Activated T-cell treated with anti-CD3 and anti-CD28 coated beads, Interleukin-2, amount 50 U/mL, for 48 hours (primary cell): ENCODE measurements at regions not wholly inside any gene's neighbourhood (a gene's known extent, or its start where the extent isn't known, plus 50 kb on each side); places are given as distances from the start of the nearest gene placed in this dataset.

Source experiments
- DNase-seq, 2 experiments: peaks; one replicate each; pipeline ENCODE4 v3.0.0-alpha.2; 2020

DNA sequence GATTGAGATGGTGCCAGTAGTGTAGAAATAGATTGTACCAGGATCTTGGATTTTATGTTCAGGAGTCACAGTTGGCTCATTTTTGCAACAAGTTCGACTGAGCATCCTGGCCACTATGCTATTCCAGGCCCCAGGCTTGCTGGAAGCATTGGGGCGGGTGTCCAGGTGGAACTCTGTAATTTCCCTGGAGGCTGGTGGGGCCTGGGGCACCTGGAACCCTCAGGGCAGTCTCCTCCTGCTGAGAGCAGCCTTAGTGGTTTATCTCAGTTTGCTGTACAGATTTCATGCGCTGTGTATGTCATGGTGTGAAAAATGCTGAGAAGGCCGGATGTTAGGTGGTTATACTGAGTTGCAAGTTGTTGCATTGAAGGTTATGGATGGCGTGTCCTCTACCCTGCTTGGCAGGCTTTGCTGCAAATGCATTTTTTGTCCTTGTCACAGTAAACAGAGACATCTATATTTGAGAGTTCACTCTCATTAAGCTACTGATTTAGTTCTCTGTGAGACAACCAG, 135.1 kb upstream of the MYLIP start:
- no peak for DNase-seq

- DNase-seq, result no peak
Observed at GRCh38 chr6:15990179-15990578, 138.7 kb upstream of the MYLIP start.

GRCh38 chr6:15989397-15989796, 139.5 kb upstream of the MYLIP start:
- no peak for DNase-seq

GRCh38 chr6:15987569-15987968, 141.3 kb upstream of the MYLIP start:
- no peak for DNase-seq

DNA sequence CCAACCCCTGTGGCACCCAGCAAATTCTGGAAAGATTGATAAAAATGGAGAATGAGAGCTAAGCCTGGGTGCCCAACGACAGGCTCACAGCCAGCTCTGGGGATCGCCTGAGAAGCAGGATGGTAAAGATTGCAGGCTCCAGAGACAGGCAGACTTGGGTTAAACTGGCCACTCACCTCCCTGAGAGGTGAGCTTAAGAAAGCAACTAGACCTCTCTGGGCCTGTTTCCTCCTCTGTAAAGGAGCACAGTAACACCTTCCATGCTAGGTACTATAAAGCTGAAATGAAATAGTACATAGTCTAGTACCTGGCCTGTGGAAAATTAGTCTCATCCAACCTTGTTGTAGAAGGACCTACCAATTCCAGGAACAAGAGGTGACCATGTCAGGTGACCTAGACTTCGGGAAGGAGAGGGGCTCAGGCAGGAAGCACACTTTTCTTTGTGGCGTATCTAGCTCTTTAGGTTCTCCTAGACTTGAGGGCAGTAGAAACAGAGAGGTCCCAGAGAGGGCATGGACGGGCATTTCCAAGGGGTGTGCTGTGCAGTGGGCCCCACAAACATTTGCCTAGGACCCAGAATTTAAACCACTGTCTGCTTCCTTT, 142.8 kb upstream of the MYLIP start:
- DNase-seq, result no peak

- no peak for DNase-seq
Observed at GRCh38 chr6:15985379-15985959, 143.4 kb upstream of the MYLIP start.

DNA sequence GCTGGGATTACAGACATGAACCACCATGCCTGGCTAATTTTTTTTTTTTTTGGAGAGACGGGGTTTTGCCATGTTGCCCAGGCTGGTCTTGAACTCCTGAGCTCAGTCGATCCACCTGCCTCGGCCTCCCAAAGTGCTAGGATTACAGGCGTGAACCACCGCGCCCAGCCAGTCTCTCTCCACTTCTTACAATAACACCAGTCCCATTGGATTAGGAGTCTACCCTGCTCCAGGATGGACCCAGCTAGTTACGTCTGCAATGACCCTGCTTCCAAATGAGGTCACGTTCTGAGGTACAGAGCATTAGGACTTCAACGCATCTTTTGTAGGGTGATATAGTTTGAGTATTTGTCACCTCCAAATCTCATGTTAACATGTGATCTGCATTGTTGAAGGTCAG, 146.9 kb upstream of the MYLIP start:
- DNase-seq, result no peak

DNA sequence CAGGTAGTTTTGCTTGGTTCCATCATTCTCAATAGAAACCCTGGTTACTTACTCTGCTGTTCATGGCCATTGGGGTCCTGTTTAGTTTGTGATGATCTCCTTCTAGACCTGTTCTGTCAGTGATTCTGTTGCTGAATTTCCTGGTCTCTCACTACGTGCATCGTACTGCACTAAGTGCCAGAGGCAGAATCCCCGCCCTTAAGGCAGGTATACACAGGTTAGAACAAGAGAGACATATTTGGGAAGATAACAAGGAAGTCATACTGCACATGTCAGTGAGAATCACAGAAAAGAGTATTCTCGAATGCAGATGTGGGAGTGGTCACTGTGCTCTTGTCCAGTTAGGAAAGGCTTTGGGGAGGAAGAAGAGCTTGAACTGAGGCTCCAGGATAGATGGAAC, 148.1 kb upstream of the MYLIP start:
- no peak for DNase-seq

DNA sequence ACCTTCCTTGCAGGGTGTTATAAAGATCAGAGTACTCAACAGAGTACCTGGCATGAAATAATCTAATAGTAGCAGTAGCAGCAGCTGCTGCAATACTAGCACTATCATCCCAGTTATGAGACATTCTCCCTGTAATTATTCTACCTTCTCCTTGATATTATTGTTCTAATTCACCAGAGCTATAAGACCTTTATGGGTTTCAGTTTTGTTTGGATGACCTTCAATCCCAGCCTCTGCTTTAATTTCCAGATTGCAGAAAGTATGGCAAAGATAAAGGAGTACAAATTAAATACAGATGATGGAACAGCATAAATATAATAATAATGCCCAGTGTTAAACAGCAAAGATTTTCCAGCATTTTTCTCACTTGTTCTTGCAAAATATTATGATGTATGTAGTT, 150.5 kb upstream of the MYLIP start:
- DNase-seq, result no peak

DNA sequence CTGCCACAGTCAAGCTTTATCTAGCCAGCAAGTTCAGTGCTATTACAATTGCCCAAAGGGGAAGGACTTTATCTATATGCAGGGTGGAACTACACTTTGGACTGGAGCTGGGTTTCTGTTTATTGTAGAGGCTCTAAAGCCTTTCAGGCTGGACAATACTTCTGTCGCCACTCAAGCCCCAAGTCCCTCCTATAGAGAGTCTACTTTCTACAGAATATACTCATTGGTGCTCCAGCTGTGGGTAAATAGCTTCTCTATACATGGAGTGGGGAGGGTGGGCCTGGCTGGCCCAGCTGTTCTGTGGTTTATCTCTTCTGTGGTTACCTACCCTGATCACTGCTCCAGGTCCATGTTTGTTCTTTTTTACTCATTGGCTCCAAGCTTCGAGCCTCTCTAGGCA, 151.8 kb upstream of the MYLIP start:
- DNase-seq, result no peak

- no peak for DNase-seq
Observed at GRCh38 chr6:15974817-15975216, 154.1 kb upstream of the MYLIP start.

GRCh38 chr6:15970517-15970916, 158.4 kb upstream of the MYLIP start:
- DNase-seq, result no peak

DNA sequence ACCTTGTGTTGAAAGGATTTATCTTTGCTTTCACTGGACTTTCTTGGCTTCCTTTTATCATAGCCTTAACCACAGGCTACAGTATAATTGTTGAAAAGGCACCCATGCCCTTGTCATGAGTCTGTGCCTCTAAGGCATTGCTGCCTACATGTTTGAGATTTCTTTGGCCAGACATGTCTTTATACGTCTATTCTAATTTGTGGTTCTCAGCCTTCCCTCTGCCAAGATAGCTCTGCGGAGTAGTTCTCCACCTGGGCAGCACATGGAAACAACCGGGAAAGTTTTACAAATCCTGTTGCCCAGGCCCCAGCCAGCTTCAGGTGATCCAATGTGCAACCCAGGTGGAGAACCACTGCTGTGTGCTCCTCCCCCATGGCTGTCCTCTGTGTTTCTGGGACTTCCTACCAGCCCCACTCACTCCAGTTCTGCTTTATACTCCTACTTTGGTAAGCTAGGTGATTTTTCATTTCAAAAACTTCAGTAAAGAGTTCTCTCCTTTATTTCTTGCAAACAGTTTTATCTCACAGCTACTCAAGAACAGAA, 159.6 kb upstream of the MYLIP start:
- DNase-seq, result no peak

DNA sequence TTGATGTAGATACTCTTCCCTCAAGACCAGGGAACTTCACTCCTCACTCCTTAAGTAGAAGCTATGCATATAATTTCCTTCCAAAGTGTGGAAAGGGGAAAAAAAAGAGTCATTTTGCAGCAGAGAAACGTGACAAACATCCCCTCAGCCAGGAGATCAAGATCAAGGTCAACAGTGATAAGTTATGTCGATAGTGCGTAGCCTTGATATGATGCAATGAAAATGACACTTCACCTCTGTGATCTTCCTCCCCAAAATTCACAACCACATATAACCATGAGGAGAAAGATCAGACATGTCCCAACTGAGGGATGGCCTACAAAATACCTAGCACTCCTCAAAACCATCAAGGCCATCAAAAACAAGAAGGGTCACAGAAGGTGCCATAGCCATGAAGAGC, 160.4 kb upstream of the MYLIP start:
- DNase-seq, result no peak

DNA sequence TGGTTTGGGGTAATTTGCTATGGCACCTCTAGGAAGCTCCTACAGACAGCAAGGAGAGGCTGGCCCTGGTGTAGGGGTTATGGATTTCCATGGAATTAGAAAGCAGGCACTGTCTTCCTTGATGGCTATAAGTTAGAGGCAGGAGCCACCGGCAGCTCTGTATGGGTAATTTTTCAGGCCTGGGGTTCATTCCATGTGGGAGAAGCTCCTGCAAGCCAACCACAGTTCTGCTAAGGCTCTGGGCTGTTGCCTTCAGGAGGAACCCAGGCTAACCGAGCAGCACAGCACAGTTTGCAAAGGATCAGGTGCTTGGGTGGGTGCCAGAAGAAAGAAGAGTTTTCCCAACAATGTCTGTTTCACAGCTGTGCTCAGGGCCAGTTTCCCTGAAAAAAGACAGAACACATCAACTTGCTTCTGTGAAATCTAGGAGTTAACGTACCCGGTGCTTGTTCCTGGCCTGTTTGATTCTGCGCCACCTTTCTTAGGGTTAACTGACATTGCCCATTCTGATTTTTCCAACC, 162.8 kb upstream of the MYLIP start:
- no peak for DNase-seq

GRCh38 chr6:15962449-15962764, 166.5 kb upstream of the MYLIP start:
- DNase-seq, result no peak

- no peak for DNase-seq
Observed at GRCh38 chr6:15961635-15962448, 167.0 kb upstream of the MYLIP start.

- no peak for DNase-seq
Observed at GRCh38 chr6:15960740-15961634, 167.9 kb upstream of the MYLIP start.

- DNase-seq, result no peak
Observed at GRCh38 chr6:15957655-15958169, 171.2 kb upstream of the MYLIP start.

- no peak for DNase-seq
Observed at GRCh38 chr6:15956205-15957106, 172.4 kb upstream of the MYLIP start.

DNA sequence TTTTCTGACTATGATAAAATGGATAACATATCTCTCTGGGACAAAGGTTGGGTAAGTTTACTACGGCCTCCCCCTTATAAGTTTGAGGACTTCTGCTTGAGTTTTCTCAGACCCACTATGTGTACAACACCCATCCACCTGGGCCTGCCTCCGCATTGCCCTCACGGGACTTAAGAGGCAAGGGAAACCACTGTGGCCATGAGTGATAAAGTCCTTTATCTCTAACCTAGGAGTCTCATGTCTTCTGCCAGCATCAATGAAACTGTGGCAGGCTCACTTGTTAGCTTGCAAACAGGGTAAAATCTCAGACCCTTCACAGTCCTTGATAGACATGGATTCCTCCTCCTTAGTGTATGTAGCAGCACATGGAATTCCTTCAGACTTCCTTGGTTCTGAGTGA, 173.4 kb upstream of the MYLIP start:
- no peak for DNase-seq
